Stimulated activated CD8-positive, alpha-beta memory T cell treated with anti-CD3 and anti-CD28 coated beads, Interleukin-12 subunit alpha, Interleukin-12 subunit beta, amount 100 ng/mL, for 24 hours (primary cell): ENCODE measurements at regions not wholly inside any gene's neighbourhood (a gene's known extent, or its start where the extent isn't known, plus 50 kb on each side); places are given as distances from the start of the nearest gene placed in this dataset.
"Not testable (repeated sequence)": the region's sequence is repeated elsewhere in the genome, so short reads cannot be mapped to it uniquely, and the experiment has no call there.

ENCODE experiments used
- DNase-seq: peaks from one replicate; pipeline ENCODE4 v3.0.0-alpha.2; 2020; ENCODE audit errors: extremely low read depth

DNA sequence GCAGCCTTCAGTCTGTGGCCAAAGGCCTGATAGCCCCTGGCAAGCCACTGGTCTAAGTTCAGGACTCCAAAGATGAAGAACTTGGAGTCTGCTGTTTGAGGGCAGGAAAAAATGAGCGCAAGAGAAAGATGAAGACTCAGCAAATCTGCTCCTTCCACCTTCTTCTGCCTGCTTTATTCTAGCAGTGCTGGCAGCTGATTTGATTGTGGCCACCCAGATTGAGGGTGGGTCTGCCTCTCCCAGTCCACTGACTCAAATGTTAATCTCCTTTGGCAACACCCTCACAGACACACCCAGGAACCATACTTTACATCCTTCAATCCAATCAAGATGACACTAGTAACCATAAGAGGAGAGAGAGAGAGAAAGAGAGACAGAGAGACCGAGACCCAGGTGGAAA lies 127.6 kb downstream of the UTP18 start:
- no peak for DNase-seq

DNA sequence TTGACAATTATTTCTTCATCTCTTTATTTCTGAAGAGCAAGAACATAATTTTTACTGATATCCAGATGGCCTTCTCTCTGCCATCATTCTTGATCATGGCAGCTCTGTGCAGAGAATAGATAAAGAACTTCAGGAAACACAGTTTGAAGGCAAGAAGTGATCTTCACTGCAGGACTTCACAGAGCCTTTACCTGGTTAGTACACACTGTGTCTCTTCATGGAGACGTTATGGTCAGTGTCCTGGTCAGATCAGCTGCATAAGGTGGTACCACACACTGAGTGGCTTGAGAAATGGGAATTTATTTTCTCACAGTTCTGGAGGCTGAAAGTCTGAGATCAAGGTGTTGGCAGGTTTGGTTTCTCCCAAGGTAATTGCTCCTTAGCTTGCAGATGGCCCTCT lies 129.5 kb downstream of the UTP18 start:
- no peak for DNase-seq

DNA sequence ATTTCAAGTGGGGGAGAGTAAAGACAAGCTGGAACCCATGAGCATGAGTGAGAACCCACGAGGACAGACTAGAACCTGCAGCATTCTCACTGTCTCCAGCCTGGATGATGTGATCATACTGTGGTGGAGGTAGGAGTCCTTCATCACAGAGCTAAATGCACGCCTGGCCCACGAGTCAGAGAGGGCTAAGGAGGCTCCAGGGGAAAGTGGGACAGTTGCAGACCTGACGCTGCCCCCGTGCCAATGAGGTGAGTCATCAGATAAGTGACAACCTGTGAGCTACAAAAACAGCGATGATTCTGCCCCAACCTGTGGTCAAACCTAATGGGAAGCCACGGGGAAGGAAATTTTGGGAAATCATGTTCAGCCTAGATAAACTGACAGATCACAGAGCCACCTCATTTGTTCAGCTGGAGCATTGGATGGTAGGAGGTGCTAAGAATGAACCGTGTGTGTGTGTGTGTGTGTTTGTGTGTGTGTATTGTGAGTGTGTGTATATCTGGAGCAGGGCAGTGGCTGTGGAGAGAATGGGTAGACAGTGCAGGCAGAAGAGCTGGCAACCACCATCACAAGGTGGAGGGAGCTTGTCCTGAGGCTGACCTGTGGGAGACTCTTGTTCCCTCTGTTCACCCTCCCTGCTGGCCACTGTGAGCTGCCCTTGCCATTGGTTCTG lies 131.8 kb downstream of the UTP18 start:
- DNase-seq: no peak

DNA sequence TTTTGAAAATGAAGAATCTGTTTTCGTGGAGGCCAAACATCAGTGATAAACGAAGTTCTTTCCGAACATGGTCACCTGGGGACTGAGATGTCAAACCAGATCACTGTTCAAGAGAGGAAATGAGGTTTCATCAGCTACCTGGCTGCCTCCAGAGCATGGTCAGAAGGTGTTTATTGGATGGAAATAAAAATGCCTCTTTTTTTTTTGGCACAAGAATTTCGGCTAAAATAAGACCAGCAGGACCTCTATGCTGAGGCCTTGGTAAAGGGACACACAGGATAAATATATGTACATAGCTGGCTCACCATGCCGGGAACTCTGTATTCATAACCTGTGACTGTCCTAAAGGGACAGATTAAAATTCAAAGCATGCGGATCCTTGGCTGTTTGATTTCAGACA lies 135.3 kb downstream of the UTP18 start:
- DNase-seq: no peak

DNA sequence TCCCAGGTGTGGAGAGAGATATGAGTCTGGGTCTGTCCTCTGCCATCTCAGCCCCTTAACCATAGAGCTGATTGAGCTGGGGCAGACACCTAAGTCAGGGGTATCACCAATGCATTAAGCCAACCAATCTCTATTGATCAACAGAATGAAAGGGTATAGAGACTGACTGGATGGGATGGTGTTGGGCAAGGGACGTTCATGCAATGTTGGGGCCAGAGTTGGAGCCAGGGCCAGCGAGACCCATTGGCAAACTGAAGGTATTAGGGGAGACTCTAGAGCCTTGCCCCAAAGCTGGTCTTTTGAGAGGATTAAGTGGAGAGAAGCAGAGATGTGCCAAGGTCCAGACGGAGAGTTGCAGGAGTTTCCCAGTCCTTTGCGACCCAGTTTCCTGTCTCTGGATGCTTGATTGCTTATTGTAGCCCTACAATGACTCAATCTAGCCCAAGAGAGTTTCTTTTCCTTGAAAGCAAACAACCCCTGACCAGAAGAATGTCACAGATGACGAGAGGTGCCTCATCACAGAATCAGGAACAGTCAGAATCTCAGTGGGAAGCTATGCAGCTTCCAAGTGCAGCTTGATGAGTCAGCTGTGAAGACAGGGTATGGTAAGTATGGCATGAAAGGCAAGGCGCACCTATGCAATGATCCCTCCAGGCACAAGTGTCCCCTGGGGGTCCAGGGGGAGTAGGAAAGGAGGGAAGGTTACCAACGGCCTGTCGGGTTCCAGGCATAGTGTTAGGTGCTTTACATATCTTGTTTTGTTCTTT lies 137.2 kb downstream of the UTP18 start:
- DNase-seq: no peak

DNA sequence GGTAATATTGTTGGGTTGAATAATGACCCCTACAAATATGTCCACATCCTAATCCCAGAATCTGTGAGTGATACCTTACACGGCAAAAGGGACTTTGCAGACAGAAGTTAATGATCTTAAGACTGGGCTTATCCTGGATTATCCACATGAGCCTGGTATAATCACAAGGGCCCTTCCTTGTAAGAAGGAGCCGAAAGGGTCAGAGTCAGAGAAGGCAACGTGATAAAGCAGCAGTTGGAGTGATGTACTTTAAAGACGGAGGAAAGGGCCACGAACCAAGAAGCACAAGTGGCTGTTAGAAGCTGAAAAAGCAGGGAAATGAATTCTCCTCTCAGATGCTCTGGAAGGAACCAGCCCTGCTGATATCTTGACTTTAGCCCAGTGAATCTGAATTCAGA lies 137.8 kb downstream of the UTP18 start:
- DNase-seq: no peak

DNA sequence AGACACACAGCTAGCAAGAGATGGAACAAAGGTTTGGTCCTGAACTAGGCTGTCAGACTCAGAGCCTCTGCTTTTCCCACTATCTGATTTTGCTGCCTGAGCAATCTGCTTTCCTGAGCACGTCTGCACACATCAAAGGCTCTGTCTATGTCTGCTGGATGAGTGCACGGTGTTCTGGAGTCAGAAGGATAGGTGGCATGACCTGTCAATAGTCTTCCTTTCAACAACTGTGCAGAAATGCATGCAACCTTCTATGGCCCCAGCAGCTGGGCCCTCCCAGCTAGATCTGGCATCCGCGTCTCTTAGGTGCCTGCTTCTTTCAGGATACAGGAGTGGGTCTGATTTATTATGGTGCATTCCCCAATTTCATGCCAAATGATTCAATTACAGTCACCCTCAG lies 138.3 kb downstream of the UTP18 start:
- DNase-seq: no peak

DNA sequence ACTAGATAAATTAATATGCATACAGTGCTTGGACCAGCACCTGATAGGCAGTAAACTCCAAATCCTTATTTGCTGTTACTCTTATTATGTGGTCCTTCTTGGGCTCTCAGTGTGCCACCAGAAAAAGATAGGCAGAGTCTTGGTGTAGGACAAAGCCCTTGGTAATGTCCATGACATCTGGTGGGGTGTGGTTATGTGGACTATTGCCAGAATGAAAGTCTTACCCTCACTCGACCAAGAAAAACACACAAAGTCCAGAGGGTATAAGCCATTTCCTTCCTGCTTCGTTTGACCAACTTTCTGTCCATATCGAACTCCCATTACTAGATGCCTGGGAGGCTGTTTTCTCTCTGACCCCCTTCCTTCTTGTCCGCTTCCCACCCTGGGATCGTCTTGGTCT lies 140.9 kb downstream of the UTP18 start:
- DNase-seq: no peak

DNA sequence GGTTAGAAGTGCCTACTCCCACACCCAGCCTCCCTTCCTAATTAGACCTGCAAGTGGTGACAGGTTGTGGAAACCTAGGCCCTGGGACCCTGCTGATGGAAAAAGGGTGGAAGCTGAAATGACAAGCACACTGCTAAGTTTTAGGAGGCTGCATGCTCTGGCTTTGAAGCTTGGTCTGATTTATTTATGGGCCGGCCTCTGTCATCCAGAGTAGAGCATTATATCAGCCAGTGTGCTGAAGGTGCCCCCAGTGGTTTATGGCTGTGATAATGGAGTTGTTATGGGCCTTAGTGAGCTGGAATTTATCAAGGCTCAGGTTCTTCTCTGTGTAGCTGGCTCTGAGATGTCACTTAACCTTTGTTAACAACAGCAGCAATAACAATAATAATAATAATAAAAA lies 142.6 kb downstream of the UTP18 start:
- no peak for DNase-seq

DNA sequence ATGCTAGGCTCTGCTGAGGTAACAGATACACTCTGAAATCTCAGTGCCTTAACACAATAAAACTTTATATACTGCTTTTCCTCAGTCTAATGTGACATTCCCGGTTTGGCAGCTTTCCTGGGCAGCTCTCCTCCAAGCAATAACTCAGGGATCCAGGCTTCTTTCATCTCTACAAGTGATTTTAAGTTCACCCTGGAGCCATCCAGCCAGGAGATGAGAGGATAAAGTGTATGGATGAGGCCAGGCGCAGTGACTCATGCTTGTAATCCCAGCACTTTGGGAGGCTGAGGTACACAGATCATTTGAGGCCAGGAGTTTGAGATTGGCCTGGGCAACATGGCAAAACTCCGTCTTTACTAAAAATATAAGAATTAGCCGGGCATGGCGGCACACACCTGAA lies 147.2 kb downstream of the UTP18 start:
- DNase-seq: no peak

DNA sequence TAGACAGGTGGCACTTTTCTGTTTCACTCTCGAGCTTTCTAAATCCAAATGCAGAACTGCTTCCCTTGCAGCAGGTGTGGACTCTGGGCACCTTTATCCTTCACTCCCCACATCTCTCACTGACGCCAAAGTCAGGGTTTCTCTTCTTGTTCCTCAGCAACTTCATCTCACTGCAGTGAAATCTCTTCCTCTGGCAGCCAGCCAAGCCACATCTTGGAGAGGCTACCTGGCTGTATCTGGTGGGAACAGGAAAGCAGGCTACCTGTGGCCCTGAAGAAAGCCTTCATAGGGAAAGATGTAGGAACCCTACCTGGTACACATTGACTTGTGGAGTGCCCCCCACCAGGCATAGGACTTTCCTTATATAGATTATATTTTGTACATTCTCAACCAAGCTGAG lies 159.1 kb downstream of the UTP18 start:
- no peak for DNase-seq

DNA sequence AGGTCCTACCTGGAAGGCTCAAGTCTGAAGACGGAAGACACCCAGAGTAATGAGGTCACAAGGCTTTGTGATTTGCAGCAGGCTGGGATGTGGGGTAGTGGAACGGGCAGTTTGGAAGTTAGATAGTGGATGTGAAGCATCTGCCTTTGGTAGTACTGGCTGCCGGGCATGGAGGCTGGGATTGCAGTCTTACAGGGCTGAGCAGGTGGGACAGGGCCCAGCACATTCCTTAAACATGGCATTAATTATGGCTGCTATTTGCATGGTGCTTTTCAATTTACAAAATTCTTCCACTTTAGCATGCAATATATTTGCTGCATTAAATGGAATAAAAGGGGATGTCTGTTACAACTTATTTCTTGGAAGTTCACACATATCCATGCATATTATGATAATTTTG lies 161.2 kb downstream of the UTP18 start:
- no peak for DNase-seq

DNA sequence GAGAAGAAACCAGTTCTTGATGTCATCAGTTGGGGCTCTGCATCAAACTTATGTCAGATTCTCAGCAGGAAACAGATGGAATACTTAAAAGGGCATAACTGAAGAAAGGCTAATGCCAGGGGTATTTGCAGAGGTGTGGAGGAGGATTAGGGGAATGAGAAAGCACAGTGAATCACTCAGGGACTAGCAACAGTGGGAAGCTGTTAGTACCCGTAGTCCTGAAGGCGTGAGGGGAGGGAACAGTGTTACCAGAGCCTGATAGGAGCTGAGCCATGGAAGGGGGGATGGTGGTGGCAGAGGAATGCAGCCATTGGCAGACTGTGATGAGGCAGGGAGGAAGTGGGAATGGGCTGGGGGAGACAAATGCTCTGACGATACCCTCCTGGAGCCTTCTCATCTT lies 162.3 kb downstream of the UTP18 start:
- no peak for DNase-seq

DNA sequence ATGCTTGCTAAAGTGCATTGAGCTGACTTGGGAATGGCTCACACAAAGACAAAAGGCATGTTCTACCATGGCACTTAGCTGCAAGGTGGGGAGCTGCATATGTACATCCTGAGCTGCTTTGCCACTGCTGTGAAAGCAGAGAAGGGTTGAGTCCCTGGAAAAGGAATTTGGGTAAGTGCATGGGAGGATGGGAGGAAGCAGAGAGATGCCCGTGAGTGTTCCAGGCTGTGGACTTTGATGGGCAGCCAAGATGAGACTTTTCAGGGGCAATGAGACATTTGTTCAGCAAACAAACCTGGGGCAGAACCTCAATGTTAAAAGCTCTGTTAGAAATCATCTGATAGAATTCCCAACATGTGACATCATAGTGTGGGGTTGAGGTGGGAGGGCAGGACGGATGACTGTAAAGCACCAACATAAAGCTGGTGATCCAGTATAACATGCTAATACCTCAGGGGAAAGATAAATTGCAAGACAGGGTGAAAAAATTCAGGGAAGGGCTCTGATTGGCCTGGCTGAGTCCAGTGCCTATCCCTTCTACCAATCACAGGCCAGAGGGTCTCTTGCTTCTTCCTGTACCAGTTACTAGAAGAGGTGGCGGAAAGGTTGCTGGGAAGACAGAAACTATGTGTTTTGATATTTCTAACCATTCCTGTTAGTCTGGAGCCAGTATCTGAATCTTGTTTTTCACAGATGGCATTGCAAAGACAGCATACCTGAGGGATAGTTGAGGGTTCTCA lies 163.2 kb downstream of the UTP18 start:
- DNase-seq: no peak

DNA sequence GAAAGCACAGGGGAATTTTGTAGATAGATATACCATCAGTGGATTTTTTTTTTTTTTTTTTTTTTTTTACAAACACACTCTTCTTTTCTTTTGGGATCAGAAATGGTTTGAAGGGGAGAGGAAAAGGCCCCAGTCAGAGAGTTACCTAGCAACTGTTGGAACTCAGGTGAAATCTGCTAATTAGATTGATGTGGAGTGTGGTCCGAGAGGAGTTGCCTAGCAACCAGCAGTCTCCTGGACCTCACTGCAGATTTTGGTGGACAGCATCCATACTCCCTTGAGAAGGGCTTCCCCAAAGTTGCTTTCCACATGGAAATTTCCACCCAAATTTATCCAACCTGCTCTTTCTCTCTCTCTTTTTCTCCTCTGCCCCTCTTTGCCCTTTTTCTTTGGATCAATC lies 165.4 kb downstream of the UTP18 start:
- DNase-seq: no peak

DNA sequence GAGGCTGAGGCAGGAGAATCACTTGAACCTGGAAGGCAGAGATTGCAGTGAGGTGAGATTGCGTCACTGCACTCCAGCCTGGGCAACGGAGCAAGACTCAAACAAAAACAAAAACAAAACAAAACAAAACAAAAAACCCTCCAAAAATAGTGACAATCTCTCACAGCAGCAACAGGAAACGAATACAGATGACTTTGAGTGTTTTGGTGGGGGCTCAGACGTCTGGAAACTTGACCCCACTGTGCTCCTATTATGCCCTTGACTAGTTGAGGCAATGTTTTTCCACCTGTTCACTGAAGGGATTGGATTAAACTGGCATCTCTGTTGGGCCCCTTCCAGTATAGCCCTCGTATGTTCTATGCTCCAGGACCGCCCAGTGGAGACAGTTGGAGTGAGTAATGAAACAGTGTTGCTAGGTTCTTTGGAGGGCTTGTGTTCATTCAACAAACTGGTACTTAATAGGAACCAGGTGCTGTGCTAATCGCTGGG lies 167.0 kb downstream of the UTP18 start:
- DNase-seq: no peak

DNA sequence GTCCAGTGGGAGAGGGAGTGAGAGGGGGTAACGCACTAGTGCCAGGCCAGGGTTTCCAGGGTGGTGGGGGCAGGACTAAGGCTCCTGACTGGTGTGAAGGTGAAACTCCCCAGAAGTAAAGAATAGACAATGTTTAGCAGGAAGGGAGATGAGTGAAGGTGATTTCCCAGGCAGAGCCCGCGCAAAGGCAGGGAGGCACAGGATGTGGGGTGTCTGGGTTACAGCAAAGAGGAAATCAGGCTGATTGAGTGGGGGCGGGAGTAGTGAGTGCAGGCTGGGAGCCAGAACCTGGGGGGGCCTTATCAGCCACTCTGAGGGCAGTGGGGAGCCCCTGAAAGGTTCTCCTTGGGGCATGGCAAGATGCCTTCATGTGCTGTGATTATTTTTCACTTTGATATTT lies 167.5 kb downstream of the UTP18 start:
- DNase-seq: peak; percentile 38

DNA sequence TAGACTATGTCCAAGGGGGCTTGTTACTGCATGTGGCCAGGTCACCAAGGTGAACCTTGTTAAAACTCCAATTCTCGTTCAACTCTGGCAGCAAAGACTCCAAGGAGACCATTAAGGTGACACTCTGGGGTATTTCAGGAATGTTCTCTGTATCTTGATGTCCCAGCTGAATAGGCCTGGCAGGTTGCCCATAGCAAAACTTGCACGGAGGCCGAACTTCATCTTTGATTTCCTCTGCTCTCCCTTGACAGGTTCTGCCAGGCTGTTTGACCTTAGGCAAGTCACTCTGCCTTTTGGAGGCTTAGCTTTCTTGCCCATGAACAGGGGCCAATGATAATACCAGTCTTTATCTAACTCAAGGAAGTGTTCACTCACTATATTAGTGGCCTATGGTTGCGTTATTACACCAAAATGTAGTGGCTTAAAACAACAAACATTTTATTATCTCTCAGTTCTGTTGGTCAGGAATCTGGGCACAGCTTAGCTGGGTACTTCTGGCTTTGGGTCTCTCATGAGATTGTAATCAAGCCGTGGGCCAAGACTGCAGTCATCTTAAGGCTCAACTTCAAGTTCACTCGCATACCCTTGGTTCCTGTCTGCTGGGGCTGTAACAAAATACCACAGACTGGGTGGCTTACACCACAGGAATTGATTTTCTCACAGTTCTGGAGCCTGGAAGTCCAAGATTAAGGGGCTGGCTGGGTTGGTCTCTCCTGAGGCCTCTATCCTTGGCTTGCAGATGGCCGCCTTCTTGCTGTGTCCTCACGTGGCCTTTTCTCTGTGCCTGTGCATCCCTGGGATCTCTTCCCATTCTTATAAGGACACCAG lies 168.5 kb downstream of the UTP18 start:
- no peak for DNase-seq

DNA sequence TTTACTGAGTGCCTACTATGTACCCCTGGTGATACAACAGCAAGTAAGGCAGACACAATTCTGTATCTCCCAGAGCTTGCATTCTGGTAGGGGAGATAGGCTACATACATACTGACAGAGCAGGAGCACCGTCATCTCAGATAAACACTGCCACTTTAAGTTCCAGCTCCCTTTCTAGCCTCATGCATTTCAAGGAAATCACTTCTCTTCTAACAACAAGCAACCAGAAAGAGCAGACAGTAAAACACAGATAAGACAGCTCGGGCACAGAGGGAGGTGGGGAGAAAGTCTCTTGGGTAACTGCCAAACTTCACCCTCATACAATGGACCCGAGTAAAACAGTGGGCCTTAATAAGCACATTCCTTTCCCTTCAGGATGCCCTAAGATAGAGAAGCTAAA lies 169.6 kb downstream of the UTP18 start:
- not testable (repeated sequence) for DNase-seq

DNA sequence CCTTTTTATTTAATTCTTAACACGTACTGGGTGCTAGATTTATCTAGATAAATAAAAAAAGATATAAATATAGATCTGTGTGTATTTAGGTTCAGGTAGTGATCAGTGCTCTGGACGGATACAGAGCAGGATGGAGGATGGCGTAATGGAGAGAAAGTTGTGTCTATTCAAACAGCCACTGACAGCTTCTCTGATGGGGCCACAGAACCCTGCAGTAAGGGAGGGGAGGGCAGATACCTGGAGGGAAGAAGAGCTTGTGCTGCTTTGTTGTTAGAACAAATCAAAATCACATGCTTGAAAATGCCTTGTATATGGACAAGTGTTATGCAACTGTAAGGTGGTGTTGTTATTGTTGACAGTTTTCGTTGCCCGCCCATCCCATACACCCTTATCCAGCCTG lies 170.2 kb downstream of the UTP18 start:
- DNase-seq: no peak

DNA sequence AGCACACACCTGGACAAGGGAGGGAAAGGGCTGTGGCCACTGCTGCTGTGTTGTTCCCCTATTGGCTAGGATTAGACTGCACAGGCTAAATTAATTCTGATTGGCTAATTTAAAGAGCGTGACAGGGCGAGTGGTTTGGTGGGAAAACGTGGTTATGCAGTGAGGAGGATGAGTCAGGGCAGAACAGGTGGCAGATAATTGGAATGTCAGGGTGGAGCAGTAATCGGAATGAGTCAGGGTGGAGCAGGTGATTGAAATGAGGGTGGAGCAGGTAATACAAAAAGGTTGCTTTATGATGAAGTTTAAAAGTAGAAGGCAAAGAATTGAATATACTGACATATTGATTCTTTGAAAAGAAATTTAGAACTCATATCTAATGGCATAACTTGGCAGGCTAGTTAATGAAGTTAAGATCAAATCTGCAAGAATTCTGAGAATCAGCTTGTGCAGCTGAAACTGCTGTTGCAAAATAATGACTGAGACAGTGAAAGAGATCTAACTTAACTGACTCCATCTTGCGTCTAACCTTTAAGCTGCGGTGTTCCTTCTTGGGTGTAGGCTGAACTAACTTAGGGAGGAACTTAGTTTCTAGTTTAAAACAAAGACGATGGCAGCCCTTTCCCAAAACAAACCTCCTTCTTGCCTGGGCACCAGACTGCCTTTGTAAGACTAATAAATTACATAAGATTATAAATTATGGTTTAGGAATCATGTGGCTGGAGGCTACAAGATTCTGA lies 174.3 kb downstream of the UTP18 start:
- no peak for DNase-seq
